Neural cell (in vitro differentiated cells): ENCODE measurements at regions not wholly inside any gene's neighbourhood (a gene's known extent, or its start where the extent isn't known, plus 50 kb on each side); places are given as distances from the start of the nearest gene placed in this dataset.

Source experiments
- H2AFZ ChIP-seq: fragments of 200-600, 300-800 bp; sonication (generic), shearing (Covaris generic); 2 replicates; pipeline ENCODE4 v1.6.0; 2014; ENCODE audit warnings: low read depth, mild to moderate bottlenecking, antibody characterized with exemption, low read length, moderate library complexity
- H3F3A ChIP-seq: fragments of 200-600 bp; shearing (Covaris generic); 2 replicates; pipeline ENCODE4 v1.6.1; 2016; ENCODE audit warnings: mild to moderate bottlenecking, moderate library complexity, mixed read lengths, antibody characterized with exemption, low read length; ENCODE audit not compliant: insufficient read depth, poor library complexity, severe bottlenecking
- H3K27ac ChIP-seq: fragments of 200-600, 300-800 bp; sonication (generic), shearing (Covaris generic); 2 replicates; pipeline ENCODE4 v1.5.1; 2014; ENCODE audit warnings: mild to moderate bottlenecking, low read length, moderate library complexity
- H3K27me3 ChIP-seq: fragments of 300-800, 200-600 bp; sonication (generic), shearing (Covaris generic); 2 replicates; pipeline ENCODE4 v1.6.0; 2014; ENCODE audit warnings: mild to moderate bottlenecking, low read depth, low read length, moderate library complexity; ENCODE audit not compliant: insufficient read depth
- H3K36me3 ChIP-seq: fragments of 300-800, 200-600 bp; sonication (generic), shearing (Covaris generic); 2 replicates; pipeline ENCODE4 v1.5.1; 2014; ENCODE audit warnings: mild to moderate bottlenecking, antibody characterized with exemption, low read length, moderate library complexity; ENCODE audit not compliant: insufficient read depth
- H3K4me2 ChIP-seq: fragments of 300-800, 200-600 bp; sonication (generic), shearing (Covaris generic); 2 replicates; pipeline ENCODE4 v1.6.0; 2014; ENCODE audit warnings: mild to moderate bottlenecking, low read length
- H3K4me3 ChIP-seq: fragments of 300-800, 200-600 bp; sonication (generic), shearing (Covaris generic); 2 replicates; pipeline ENCODE4 v1.5.1; 2014; ENCODE audit warnings: mild to moderate bottlenecking, low read length, moderate library complexity
- H3K79me2 ChIP-seq: fragments of 200-600 bp; shearing (Covaris generic); replicated peaks from 2 replicates; pipeline ENCODE4 v1.6.0; 2014; ENCODE audit warnings: mild to moderate bottlenecking, low read length, moderate library complexity; ENCODE audit not compliant: insufficient read depth
- H3K9ac ChIP-seq: fragments of 300-800, 200-600 bp; sonication (generic), shearing (Covaris generic); 2 replicates; pipeline ENCODE4 v1.6.1; 2016; ENCODE audit warnings: mild to moderate bottlenecking, low read length, mixed read lengths
- H3K9me2 ChIP-seq: fragments of 200-600 bp; shearing (Covaris generic); 2 replicates; pipeline ENCODE4 v1.6.1; 2016; ENCODE audit warnings: mild to moderate bottlenecking, low read length, mixed read lengths; ENCODE audit not compliant: insufficient read depth
- H3K9me3 ChIP-seq: fragments of 200-600, 300-800 bp; sonication (generic), shearing (Covaris generic); 2 replicates; pipeline ENCODE4 v1.6.1; 2016; ENCODE audit warnings: mild to moderate bottlenecking, mixed run types, low read length, moderate library complexity, mixed read lengths
- H4K20me1 ChIP-seq: fragments of 200-600 bp; shearing (Covaris generic); 2 replicates; pipeline ENCODE4 v1.6.1; 2016; ENCODE audit warnings: mild to moderate bottlenecking, mixed run types; ENCODE audit not compliant: insufficient read depth
- CTCF ChIP-seq: fragments of 450-650 bp; IDR thresholded peaks from 2 replicates; pipeline ENCODE4 v1.5.1; 2014; ENCODE audit warnings: antibody characterized with exemption, mild to moderate bottlenecking, moderate library complexity; ENCODE audit not compliant: poor library complexity, severe bottlenecking
- EP300 ChIP-seq: fragments of 450-650 bp; conservative IDR thresholded peaks from 2 replicates; pipeline ENCODE4 v1.6.1; 2014; ENCODE audit warnings: antibody characterized with exemption, mild to moderate bottlenecking, moderate library complexity; ENCODE audit not compliant: poor library complexity, severe bottlenecking
- EZH2 ChIP-seq: fragments of 200-600, 300-800 bp; shearing (Covaris generic), sonication (generic); IDR thresholded peaks from 2 replicates; pipeline ENCODE4 v1.6.1; 2014; ENCODE audit warnings: antibody characterized with exemption, low read length, borderline replicate concordance, mild to moderate bottlenecking; ENCODE audit not compliant: insufficient read depth, poor library complexity, severe bottlenecking
- MXI1 ChIP-seq: fragments of 450-650 bp; conservative IDR thresholded peaks from 2 replicates; pipeline ENCODE4 v1.6.1; 2014; ENCODE audit warnings: antibody characterized with exemption, mild to moderate bottlenecking; ENCODE audit not compliant: poor library complexity, severe bottlenecking
- POLR2AphosphoS5 ChIP-seq: IDR thresholded peaks from 2 replicates; pipeline ENCODE4 v1.6.1; 2012
- RAD21 ChIP-seq: fragments of 450-650 bp; conservative IDR thresholded peaks from 2 replicates; pipeline ENCODE4 v1.6.1; 2014; ENCODE audit warnings: antibody characterized with exemption, mild to moderate bottlenecking, moderate library complexity
- REST ChIP-seq: IDR thresholded peaks from 2 replicates; pipeline ENCODE4 v1.6.1; 2012; ENCODE audit warnings: borderline replicate concordance
- SMC3 ChIP-seq: fragments of 450-650 bp; conservative IDR thresholded peaks from 2 replicates; pipeline ENCODE4 v1.6.1; 2014; ENCODE audit warnings: antibody characterized with exemption, mild to moderate bottlenecking, moderate library complexity; ENCODE audit not compliant: poor library complexity
- TAF1 ChIP-seq: IDR thresholded peaks from 2 replicates; pipeline ENCODE4 v1.6.1; 2012; ENCODE audit warnings: low read depth

- Histone ChIP-seq H3K79me2 (no peaks in the 10 kb centered on the region), H3K4me2 (no peak overlapping the region), H3K4me3 (no peak overlapping the region), H2AFZ (no peak overlapping the region), H3K9me2 (no peaks in the 10 kb centered on the region), H4K20me1 (no peaks in the 10 kb centered on the region), H3F3A (no peaks in the 10 kb centered on the region), H3K9ac (no peak overlapping the region), H3K36me3 (no peaks in the 10 kb centered on the region), H3K27ac (no peak overlapping the region), H3K27me3 (no peaks in the 10 kb centered on the region), H3K9me3 (no peaks in the 10 kb centered on the region)
- no peak for TF ChIP-seq EP300
- TF ChIP-seq POLR2AphosphoS5 = no peak
- no peak for TF ChIP-seq TAF1
- TF ChIP-seq EZH2 = no peak
- TF ChIP-seq REST = no peak
- TF ChIP-seq RAD21 = no peak
- no peak for TF ChIP-seq SMC3
- TF ChIP-seq MXI1 = no peak
- no peak for TF ChIP-seq CTCF
Measured at GRCh38 chr5:114123654-114124053, 238.2 kb upstream of the KCNN2 start.

GRCh38 chr5:114146398-114146797 is 215.5 kb upstream of the KCNN2 start:
- Histone ChIP-seq H2AFZ (no peak overlapping the region), H3K27me3 (no peaks in the 10 kb centered on the region), H3K9me3 (no peaks in the 10 kb centered on the region), H3K27ac (no peak overlapping the region), H3K36me3 (no peaks in the 10 kb centered on the region), H3F3A (no peaks in the 10 kb centered on the region), H3K4me3 (no peak overlapping the region), H3K9me2 (no peaks in the 10 kb centered on the region), H3K9ac (no peak overlapping the region), H3K4me2 (no peak overlapping the region), H4K20me1 (no peaks in the 10 kb centered on the region), H3K79me2 (no peaks in the 10 kb centered on the region)
- TF ChIP-seq TAF1 (no peak), EZH2 (no peak), MXI1 (no peak), POLR2AphosphoS5 (peak; percentile 44), EP300 (peak; percentile 48), REST (peak; percentile 97), SMC3 (no peak)
